GM18511 (cell line): ENCODE measurements at regions not wholly inside any gene's neighbourhood (a gene's known extent, or its start where the extent isn't known, plus 50 kb on each side); places are given as distances from the start of the nearest gene placed in this dataset.

Source experiments
- ATAC-seq: cut with Tn5 transposase; IDR thresholded peaks from one replicate; pipeline ENCODE4 v1.9.1; 2021; ENCODE audit warnings: mild to moderate bottlenecking, moderate library complexity; ENCODE audit not compliant: unreplicated experiment

DNA sequence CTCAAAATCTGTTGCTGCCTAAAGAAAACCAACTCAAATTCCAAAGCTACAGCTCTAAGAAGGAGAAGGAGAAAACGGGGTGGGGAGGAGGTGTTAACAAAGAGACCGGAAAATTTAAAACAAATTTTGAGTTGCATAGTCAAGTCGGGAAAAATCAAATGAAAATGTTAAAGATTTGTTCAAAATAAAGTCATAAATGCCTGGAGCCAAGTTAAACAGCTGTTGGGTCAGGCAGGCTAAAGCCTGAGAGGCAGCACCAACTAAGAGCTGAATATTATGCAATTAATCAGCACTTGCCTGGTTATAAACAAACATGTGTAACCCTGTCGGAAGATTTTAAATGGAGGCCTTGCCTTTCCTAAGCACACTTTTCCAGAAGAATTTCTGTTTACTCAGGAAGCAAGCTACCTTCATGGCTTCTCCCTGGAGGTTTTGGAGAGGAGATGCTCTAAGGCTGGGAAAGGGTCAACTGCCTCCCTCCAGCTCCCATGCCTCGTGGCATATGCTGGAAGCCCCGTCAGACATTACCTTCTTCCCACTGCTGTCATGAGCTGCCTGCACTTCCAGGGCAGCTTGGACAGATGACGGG is 270.5 kb downstream of the DMRT2 start:
- ATAC-seq, result no peak

DNA sequence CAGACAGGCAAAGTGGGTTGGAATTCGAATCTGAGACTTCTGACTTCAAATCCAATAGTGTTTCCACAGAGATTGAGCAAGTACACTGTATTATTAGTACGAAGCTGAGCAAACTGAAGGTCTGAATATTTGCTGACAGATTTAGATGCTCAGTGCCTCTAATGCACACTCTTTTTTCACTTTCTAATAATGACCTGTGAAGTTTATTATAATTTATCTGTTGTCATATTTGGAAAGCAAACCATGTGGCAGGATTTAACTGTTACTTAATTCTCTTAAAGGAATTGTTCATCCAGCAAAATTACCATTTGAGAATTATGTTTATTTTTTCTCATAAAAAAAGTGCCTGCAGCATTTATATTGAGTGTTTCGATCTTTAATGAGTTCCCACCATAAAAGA is 277.3 kb downstream of the DMRT2 start:
- ATAC-seq, result no peak

- ATAC-seq, result no peak
Observed at GRCh38 chr9:1328341-1328740, 278.2 kb downstream of the DMRT2 start.

DNA sequence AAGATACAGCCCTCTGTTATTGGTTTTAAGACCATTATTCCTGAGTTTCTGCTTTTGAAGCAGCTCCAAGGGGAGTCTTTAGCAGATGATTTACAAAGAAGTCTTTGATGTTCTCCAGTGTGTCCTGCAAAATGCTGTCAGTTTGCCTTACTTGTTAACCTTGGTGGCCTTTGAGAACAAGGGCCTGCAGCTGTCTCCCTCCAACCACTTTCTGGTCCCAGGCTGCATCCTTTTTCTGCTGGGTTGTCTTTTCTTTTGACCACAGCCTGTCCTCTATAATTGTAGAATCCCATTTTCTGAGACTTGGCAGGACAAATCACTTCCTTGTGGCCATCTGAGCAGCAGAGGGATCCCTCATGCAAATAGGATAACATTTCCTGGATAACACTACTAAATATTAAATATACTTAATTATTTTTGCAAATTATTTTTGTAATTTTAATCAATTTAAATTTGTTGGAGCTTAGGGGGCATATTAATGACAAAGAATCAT is 281.4 kb downstream of the DMRT2 start:
- ATAC-seq, result no peak

GRCh38 chr9:1332156-1332555 is 282.0 kb downstream of the DMRT2 start:
- no peak for ATAC-seq

GRCh38 chr9:1335174-1335573 is 285.0 kb downstream of the DMRT2 start:
- no peak for ATAC-seq

DNA sequence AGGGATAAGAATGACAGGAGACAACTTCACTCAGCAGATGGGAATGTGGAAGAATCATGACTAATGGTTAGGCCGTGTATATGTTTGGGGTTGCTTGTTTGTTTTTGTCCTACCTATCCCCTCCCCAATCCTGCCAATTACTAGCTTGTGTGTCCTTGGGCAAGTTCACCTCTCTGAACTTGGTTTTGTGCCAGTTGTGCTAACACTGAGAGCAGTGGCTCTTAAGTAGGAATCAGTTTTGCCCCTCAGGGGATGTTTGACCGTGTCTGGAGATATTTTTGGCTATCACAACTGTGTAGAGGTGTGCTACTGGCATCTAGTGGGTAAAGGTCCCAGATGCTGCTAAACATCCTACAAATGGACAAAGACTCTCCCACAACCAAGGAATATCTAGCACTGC is 287.0 kb downstream of the DMRT2 start:
- no peak for ATAC-seq

DNA sequence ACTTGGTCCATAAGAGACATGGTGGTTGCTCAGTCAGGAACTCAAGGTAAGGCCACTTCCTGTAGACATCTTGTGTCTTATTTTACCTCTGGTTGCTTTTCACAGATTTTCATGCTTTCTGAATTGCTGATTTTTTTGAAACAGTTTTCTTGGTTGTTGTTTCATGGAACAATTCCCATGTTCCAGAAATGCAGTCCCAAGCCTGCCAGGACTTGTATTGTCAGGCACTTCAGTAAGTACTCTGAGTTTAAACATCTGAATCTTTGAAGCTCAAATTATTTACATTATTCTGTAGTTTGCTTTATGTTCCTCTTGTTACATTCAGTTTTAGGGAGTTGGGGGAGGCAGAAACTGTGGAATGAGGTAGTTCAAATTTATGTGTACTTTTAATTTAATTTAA is 290.2 kb downstream of the DMRT2 start:
- ATAC-seq, result no peak

GRCh38 chr9:1353291-1353690 is 303.1 kb downstream of the DMRT2 start:
- no peak for ATAC-seq

DNA sequence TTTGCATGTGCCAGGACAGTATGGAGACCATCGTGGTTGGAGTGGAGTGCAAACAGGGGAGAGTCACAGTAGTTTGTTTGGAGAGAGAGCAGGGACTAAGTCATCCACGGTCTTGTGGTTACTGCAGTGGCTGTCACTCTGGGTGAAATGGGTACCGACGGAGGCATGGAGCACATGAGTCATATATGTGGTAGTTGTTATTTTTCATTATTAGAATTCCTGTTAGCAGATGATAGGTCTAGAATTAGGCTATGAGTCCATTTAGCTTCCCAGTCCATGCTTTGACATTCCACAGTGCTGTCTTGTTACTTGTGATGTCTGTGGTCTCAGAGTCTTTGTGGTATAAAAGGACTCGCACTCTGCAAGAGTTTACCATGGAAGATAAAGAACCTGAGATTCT is 303.9 kb downstream of the DMRT2 start:
- no peak for ATAC-seq

DNA sequence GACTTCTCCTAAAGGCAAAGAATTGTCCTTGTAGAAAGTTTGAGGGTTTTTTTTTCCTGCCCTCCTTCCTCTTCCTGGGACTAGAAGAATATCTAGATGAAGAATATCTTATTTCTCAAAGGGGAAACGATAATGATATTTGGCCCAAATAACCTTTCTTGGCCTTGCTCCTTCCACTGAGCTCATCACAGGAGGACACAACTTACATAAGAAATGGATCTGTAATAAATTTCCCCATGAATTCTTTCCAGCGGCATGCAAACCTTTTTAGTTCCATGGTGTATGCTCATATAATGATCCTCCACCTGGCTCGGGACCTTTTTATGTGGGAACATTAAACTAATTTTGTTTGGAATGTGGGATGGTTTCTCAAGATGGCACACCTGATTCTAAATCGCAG is 304.4 kb downstream of the DMRT2 start:
- ATAC-seq, result no peak

- no peak for ATAC-seq
Observed at GRCh38 chr9:1355656-1356055, 305.5 kb downstream of the DMRT2 start.

GRCh38 chr9:1362845-1363244 is 312.7 kb downstream of the DMRT2 start:
- ATAC-seq, result no peak

DNA sequence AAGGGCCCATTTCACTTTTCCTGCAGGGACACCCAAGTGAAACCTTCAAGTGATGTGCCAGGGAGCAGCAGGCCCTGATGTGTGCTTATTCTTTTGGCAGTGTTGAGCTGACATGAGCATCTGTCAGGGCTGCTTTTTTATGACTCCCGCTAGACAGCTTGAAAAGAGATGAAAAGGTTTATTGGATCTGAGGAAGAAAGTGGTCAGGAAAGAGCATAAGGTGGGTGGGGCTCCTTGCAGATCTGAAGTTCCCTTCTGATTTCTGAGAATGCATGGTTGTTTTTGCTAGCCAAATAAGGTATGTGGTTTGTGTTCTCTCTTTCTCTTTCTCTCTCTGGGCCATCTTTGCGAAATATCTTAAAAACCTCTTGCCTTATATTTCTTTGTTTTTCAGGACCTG is 316.1 kb downstream of the DMRT2 start:
- ATAC-seq, result no peak

DNA sequence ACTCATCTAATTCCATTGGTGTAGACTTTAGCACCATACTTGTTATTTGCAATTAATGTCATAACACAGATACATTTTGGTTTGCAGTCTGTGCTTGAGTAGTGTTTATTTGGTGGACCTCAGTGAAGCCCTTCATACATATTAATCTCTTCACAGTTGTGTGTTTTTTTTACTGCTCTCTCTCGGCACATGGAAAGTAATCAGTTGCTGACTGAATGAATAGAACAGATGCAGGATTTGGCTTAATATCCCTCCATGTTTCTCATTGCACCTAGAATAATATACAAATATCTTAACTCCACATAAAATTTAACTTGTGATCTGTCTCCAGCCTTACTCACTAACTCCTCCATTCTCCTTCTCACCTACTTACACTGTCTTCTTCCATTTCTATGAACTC is 319.1 kb downstream of the DMRT2 start:
- ATAC-seq, result no peak

GRCh38 chr9:1373445-1373844 is 323.3 kb downstream of the DMRT2 start:
- no peak for ATAC-seq

DNA sequence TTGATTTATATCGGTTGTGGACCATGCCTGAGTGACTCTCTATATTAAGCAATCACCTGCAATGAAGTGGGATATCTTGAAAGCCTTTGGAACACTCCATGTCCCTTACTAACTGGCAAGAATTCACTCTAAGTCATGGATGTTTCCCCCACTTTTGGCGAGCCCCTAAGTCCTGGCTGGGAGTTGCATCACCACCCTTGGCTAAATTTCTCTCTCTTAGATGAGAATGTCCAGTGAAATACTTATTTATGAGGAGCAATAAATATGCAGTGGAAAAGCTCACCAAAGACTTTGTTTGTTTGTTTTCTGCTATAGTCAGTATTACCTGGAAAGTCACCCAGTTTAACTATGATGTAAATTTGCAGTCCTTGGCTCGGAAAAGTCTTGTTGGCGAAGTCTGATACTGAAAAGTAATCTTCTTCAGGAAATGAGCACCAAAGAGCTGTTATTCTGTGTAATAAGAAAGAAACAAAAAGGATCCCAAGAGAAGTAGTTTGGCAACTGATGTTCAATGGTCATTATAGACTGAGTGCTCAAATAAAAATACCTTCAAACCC is 333.8 kb downstream of the DMRT2 start:
- ATAC-seq, result no peak

DNA sequence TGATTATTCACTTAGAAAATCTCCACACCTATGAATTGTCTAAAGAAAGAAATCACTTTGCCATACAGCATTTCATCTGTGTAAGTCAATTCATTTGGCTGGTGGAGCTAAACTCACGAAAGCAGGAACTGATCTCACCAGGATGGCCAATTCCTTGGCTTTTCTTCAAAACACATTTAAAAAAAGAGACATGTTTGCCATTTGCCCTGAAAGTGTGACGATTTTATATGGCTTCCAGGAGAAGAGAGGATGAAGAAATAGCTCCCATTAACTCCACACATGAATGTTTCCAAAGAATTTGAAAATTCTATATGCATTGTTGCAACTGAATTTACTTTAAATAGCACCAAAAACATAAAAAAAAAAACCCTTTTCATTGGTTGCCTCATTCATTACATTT is 334.7 kb downstream of the DMRT2 start:
- ATAC-seq, result no peak

DNA sequence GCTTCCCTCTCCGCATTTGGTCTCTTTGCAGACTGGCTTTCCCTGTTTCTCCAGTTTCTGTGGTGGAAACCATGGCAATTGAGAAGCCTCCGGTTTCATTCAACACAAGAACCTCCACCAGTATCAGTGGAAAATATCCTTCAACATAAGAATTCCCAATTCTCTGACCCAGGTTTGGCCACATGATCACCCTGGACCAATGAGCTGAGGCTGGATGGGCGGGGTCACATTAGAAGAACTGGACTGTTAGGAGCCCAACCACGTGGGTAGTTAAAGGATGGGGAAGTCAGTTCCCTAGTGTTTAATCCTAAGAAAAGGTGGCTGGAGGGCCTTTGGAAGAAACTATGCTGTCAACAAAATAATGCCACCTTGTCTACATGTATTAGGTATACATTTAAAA is 336.3 kb downstream of the DMRT2 start:
- ATAC-seq, result no peak

DNA sequence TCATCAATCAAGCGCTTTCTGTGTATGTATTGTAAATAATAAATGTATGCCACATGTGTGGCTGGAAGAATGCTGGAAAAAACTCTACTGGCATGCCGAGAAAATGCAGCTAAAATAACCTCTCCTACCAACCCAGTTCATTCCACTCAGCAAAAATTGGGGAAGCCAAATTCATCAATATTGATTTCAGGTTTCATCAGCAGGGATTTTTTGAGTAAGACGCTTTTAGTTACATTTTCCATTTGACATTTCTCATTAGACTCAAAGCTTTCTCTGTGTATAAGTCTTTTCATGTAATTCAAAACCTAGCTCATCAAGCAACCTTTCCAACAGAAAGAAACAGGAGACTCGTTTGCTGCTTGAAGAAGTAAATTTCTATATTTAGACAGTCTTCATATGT is 338.1 kb downstream of the DMRT2 start:
- ATAC-seq, result no peak

DNA sequence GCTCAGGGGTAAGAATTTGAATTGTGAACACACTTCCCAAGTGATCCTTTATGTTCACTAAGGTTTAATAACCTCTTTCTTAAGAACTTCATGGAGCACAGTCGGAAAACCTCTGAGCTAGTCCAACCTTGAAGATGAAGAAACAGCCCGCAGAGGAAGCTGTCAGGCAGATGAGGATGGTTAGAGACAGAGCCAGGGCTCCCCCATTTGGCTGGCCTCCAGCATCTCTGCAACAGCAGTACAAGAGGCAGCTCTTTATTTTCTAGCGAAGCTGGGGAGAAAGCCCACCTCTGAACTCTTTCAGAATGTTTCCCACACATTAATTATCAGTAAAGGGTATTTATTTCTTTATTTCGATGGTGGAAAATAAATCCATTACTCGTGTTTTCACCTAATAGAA is 350.8 kb downstream of the DMRT2 start:
- no peak for ATAC-seq

DNA sequence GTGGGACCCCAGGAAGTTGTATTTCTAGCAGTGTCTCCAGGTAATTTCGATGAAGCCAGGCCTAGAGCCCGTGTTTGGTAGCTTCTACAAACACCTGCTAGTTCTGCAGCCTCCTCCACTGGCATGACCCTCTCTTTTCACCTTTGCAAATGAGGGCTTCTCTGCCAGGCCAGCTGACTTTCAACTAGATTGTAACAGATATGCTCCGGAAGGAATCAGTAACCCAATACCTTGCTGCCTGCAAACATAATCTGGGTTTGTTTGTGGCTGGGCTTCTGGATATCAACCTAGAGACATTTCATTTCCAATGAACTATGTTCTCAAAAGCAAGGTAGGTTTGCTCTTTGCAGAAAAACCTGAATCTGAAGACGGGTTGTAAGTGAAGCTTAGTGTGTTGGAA is 354.8 kb downstream of the DMRT2 start:
- ATAC-seq, result no peak

- ATAC-seq, result no peak
Observed at GRCh38 chr9:1411826-1412225, 361.7 kb downstream of the DMRT2 start.
